ENCODE measurements at regions not wholly inside any gene's neighbourhood (a gene's known extent, or its start where the extent isn't known, plus 50 kb on each side); places are given as distances from the start of the nearest gene placed in this dataset.

DNA sequence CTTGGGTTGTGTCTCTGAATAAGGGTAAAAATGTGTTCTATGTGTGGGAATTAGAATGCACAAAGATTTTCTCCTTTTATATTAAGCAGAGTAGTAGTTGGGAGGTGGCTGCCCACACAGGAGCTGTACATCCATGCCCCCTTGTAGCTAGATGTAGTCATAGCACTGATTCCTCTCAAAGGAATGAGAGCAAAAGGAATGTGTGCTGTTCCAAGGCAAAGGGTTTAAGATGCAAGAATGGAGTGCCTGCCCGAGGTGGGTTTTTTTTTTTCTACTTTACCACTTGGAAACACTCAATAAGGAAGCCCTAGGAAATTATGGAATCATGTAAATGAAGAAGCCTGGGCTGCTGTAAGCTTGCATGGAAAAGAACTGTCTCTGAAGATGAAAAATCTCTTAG lies 2183.2 kb upstream of the AGA start:
- H3K36me3 ChIP-seq (ENCODE audit: control insufficient read depth, insufficient read depth, low read length) = no peaks in the 10 kb centered on the region
- no peaks in the 10 kb centered on the region for H3K4me1 Mint-ChIP-seq (ENCODE audit: low read depth, unreplicated experiment)
- H3K9me3 ChIP-seq = no peaks in the 10 kb centered on the region
- CTCF ChIA-PET = no interaction called here
- H3K4me3 Mint-ChIP-seq (ENCODE audit: unreplicated experiment) = no peak overlapping the region
- POLR2A ChIA-PET = no interaction called here
- H3K27me3 Mint-ChIP-seq (ENCODE audit: insufficient read depth, unreplicated experiment) = no peaks in the 10 kb centered on the region
- intact Hi-C loops (cut with micrococcal nuclease; ENCODE audit: unreplicated experiment) = no loop called here
- no peaks in the 10 kb centered on the region for H3K27me3 ChIP-seq (replicated peaks; ENCODE audit: control insufficient read depth, insufficient read depth, low read length)
- H3K4me3 ChIP-seq (ENCODE audit: low read depth, low read length) = no peak overlapping the region
- H3K4me1 ChIP-seq = no peaks in the 10 kb centered on the region
- no peaks in the 10 kb centered on the region for H3K36me3 Mint-ChIP-seq (ENCODE audit: insufficient read depth, unreplicated experiment)
- H3K9me3 Mint-ChIP-seq (ENCODE audit: unreplicated experiment) = no peaks in the 10 kb centered on the region
- BruUV-seq (replicated peaks) = no TSS peak
- no peak for DNase-seq
- H3K27ac Mint-ChIP-seq (ENCODE audit: unreplicated experiment) = no peak overlapping the region
- TF ChIP-seq, protein P1, sequence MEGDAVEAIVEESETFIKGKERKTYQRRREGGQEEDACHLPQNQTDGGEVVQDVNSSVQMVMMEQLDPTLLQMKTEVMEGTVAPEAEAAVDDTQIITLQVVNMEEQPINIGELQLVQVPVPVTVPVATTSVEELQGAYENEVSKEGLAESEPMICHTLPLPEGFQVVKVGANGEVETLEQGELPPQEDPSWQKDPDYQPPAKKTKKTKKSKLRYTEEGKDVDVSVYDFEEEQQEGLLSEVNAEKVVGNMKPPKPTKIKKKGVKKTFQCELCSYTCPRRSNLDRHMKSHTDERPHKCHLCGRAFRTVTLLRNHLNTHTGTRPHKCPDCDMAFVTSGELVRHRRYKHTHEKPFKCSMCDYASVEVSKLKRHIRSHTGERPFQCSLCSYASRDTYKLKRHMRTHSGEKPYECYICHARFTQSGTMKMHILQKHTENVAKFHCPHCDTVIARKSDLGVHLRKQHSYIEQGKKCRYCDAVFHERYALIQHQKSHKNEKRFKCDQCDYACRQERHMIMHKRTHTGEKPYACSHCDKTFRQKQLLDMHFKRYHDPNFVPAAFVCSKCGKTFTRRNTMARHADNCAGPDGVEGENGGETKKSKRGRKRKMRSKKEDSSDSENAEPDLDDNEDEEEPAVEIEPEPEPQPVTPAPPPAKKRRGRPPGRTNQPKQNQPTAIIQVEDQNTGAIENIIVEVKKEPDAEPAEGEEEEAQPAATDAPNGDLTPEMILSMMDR (IDR thresholded peaks at IDR 0.05; ENCODE audit: insufficient read depth in 1 of 2, low read depth in 1 of 2, low read length in 1 of 2, severe bottlenecking in 1 of 2, unreplicated experiment in 1 of 2) = no peak

GRCh38 chr4:179626687-179627086 lies 2184.4 kb upstream of the AGA start:
- no peak overlapping the region for H3K4me3 ChIP-seq (ENCODE audit: low read depth, low read length)
- Mint-ChIP-seq H3K9me3 (ENCODE audit: unreplicated experiment) (no peaks in the 10 kb centered on the region), H3K36me3 (ENCODE audit: insufficient read depth, unreplicated experiment) (no peaks in the 10 kb centered on the region), H3K27ac (ENCODE audit: unreplicated experiment) (no peak overlapping the region), H3K4me3 (ENCODE audit: unreplicated experiment) (no peak overlapping the region), H3K27me3 (ENCODE audit: insufficient read depth, unreplicated experiment) (no peaks in the 10 kb centered on the region), H3K4me1 (ENCODE audit: low read depth, unreplicated experiment) (no peaks in the 10 kb centered on the region)
- no peak for DNase-seq
- ChIA-PET CTCF (no interaction called here), POLR2A (no interaction called here)
- TF ChIP-seq, protein P1 (IDR thresholded peaks at IDR 0.05; ENCODE audit: insufficient read depth in 1 of 2, low read depth in 1 of 2, low read length in 1 of 2, severe bottlenecking in 1 of 2, unreplicated experiment in 1 of 2) = no peak
- no TSS peak for BruUV-seq (replicated peaks)
- H3K4me1 ChIP-seq = no peaks in the 10 kb centered on the region
- no peaks in the 10 kb centered on the region for H3K36me3 ChIP-seq (ENCODE audit: control insufficient read depth, insufficient read depth, low read length)
- intact Hi-C loops (cut with micrococcal nuclease; ENCODE audit: unreplicated experiment) = no loop called here
- no peaks in the 10 kb centered on the region for H3K9me3 ChIP-seq
- H3K27me3 ChIP-seq (replicated peaks; ENCODE audit: control insufficient read depth, insufficient read depth, low read length) = no peaks in the 10 kb centered on the region

- H3K4me1 Mint-ChIP-seq (ENCODE audit: low read depth, unreplicated experiment) = no peaks in the 10 kb centered on the region
- H3K27ac Mint-ChIP-seq (ENCODE audit: unreplicated experiment) = no peak overlapping the region
- no peak overlapping the region for H3K4me3 ChIP-seq (ENCODE audit: low read depth, low read length)
- CTCF ChIA-PET = no interaction called here
- H3K4me3 Mint-ChIP-seq (ENCODE audit: unreplicated experiment) = no peak overlapping the region
- TF ChIP-seq, protein P1 (IDR thresholded peaks at IDR 0.05; ENCODE audit: insufficient read depth in 1 of 2, low read depth in 1 of 2, low read length in 1 of 2, severe bottlenecking in 1 of 2, unreplicated experiment in 1 of 2) = no peak
- no peaks in the 10 kb centered on the region for H3K9me3 ChIP-seq
- H3K4me1 ChIP-seq = no peaks in the 10 kb centered on the region
- no peaks in the 10 kb centered on the region for H3K27me3 ChIP-seq (replicated peaks; ENCODE audit: control insufficient read depth, insufficient read depth, low read length)
- intact Hi-C loops (cut with micrococcal nuclease; ENCODE audit: unreplicated experiment) = no loop called here
- POLR2A ChIA-PET = no interaction called here
- H3K36me3 Mint-ChIP-seq (ENCODE audit: insufficient read depth, unreplicated experiment) = no peaks in the 10 kb centered on the region
- no peaks in the 10 kb centered on the region for H3K36me3 ChIP-seq (ENCODE audit: control insufficient read depth, insufficient read depth, low read length)
- DNase-seq = no peak
- H3K27me3 Mint-ChIP-seq (ENCODE audit: insufficient read depth, unreplicated experiment) = no peaks in the 10 kb centered on the region
- BruUV-seq (replicated peaks) = no TSS peak
- no peaks in the 10 kb centered on the region for H3K9me3 Mint-ChIP-seq (ENCODE audit: unreplicated experiment)
Observed at GRCh38 chr4:179631321-179631720, 2189.1 kb upstream of the AGA start.

Data from Caco-2 (cell line).